ENCODE measurements at regions not wholly inside any gene's neighbourhood (a gene's known extent, or its start where the extent isn't known, plus 50 kb on each side); places are given as distances from the start of the nearest gene placed in this dataset.

DNA sequence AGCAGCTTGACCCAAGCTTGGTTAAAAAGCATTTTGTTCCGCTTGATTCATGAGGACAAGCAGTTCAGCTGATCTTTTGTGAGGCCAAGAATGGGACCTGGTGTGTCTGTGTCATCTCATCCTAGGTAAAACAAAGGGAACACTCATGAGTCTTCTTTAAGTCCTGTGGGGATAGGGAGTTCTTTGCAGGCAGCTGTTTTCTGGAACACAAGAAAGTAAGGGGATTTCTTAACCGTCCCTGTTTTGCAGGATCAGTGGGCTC, 134.5 kb upstream of the TMTC4 start:
- intact Hi-C loops (cut with micrococcal nuclease; ENCODE audit: unreplicated experiment) = no loop called here
- no TSS peak for BruUV-seq (replicated peaks)
- Histone ChIP-seq H3K36me3 (ENCODE audit: insufficient read depth, low read length) (no peaks in the 10 kb centered on the region), H3K9me3 (ENCODE audit: low read length) (no peaks in the 10 kb centered on the region), H3K79me2 (ENCODE audit: insufficient read depth, low read depth, low read length) (no peaks in the 10 kb centered on the region), H3K4me1 (ENCODE audit: insufficient read depth, low read length, poor library complexity, severe bottlenecking) (no peaks in the 10 kb centered on the region), H3K27ac (ENCODE audit: low read depth, low read length, poor library complexity, severe bottlenecking) (no peak overlapping the region), H3K4me3 (ENCODE audit: low read depth, low read length, poor library complexity, severe bottlenecking) (no peak overlapping the region), H2AFZ (ENCODE audit: low read length) (no peak overlapping the region), H3K4me2 (ENCODE audit: low read length) (no peak overlapping the region), H4K20me1 (ENCODE audit: insufficient read depth, low read length) (no peaks in the 10 kb centered on the region), H3K9me2 (ENCODE audit: insufficient read depth, low read length) (no peaks in the 10 kb centered on the region)
- no peak for DNase-seq (ENCODE audit: low spot score)
- TF ChIP-seq EZH2phosphoT487 (IDR thresholded peaks at IDR 0.05; ENCODE audit: borderline replicate concordance, low read depth, low read length) = no peak
- TF ChIP-seq, protein P1, sequence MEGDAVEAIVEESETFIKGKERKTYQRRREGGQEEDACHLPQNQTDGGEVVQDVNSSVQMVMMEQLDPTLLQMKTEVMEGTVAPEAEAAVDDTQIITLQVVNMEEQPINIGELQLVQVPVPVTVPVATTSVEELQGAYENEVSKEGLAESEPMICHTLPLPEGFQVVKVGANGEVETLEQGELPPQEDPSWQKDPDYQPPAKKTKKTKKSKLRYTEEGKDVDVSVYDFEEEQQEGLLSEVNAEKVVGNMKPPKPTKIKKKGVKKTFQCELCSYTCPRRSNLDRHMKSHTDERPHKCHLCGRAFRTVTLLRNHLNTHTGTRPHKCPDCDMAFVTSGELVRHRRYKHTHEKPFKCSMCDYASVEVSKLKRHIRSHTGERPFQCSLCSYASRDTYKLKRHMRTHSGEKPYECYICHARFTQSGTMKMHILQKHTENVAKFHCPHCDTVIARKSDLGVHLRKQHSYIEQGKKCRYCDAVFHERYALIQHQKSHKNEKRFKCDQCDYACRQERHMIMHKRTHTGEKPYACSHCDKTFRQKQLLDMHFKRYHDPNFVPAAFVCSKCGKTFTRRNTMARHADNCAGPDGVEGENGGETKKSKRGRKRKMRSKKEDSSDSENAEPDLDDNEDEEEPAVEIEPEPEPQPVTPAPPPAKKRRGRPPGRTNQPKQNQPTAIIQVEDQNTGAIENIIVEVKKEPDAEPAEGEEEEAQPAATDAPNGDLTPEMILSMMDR (conservative IDR thresholded peaks at IDR 0.05; ENCODE audit: low read length) = no peak
- POLR2A ChIA-PET = no interaction called here
- CTCF ChIA-PET (ENCODE audit: unreplicated experiment) = no interaction called here

DNA sequence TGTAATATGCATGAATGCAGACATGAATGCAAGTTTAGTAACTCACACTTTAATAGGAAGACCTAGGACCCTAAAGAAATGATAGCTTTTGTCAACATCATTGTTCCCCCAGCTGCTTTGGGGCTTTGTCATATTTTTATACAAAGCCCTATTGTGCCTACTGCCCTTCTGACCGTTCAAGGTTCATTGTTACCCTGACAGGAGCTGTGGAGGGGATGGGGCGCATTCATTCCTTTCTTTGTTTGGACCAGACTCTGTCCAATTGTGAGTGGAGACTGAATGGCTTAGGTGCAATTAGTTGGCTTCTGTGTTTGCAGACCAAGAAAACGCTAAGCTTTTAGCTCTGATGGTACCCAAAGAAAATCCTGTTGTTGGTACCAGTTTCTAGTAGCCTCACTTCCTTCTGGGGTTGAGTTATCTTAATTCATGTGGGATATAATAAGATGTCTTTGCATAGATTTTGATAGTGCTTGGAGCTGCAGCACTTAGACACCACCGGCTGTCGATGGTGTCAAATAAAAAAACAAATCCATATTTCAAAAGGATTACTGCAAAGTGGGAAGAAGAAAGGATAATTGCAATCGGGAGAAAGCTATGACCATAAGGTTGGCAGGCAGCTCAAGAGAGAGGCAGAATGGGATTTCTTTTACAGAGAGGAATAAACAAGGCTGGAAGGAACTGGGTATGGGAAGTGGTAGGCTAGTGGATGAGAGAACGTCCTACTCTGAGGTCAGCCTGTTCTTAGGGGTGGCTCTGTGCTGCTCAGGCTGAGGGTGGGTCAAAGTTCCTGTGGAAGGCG, 133.9 kb upstream of the TMTC4 start:
- no peak for DNase-seq (ENCODE audit: low spot score)
- Histone ChIP-seq H3K9me3 (ENCODE audit: low read length) (no peaks in the 10 kb centered on the region), H3K4me3 (ENCODE audit: low read depth, low read length, poor library complexity, severe bottlenecking) (no peak overlapping the region), H3K4me1 (ENCODE audit: insufficient read depth, low read length, poor library complexity, severe bottlenecking) (no peaks in the 10 kb centered on the region), H3K27ac (ENCODE audit: low read depth, low read length, poor library complexity, severe bottlenecking) (no peak overlapping the region), H3K36me3 (ENCODE audit: insufficient read depth, low read length) (no peaks in the 10 kb centered on the region), H3K79me2 (ENCODE audit: insufficient read depth, low read depth, low read length) (no peaks in the 10 kb centered on the region), H3K4me2 (ENCODE audit: low read length) (no peak overlapping the region), H2AFZ (ENCODE audit: low read length) (no peak overlapping the region), H3K9me2 (ENCODE audit: insufficient read depth, low read length) (no peaks in the 10 kb centered on the region), H4K20me1 (ENCODE audit: insufficient read depth, low read length) (no peaks in the 10 kb centered on the region)
- CTCF ChIA-PET (ENCODE audit: unreplicated experiment) = no interaction called here
- TF ChIP-seq, protein P1 (conservative IDR thresholded peaks at IDR 0.05; ENCODE audit: low read length) = no peak
- TF ChIP-seq EZH2phosphoT487 (IDR thresholded peaks at IDR 0.05; ENCODE audit: borderline replicate concordance, low read depth, low read length) = no peak
- POLR2A ChIA-PET = no interaction called here
- intact Hi-C loops (cut with micrococcal nuclease; ENCODE audit: unreplicated experiment) = no loop called here
- no TSS peak for BruUV-seq (replicated peaks)

DNA sequence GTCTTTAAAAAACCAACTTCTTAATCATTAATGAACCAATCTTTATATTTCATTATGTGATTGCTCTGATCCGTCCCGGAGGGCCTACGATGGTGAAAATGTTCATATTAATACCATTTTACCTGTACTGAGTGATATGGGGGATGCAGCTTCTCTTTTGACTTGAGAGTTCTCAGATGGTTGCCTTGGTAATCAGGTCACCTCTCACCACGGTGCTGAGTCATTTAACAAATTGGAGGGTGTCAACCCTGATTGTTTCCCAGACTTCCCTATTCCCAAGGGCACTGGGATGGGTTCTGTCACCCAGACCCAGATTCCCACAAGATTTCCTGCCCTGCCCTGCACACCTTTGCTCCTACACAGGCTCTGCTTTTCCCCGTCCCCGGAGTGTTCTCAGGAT, 128.5 kb upstream of the TMTC4 start:
- BruUV-seq (replicated peaks) = no TSS peak
- ChIA-PET CTCF (ENCODE audit: unreplicated experiment) (no interaction called here), POLR2A (no interaction called here)
- no peaks in the 10 kb centered on the region for H3K4me1 ChIP-seq (ENCODE audit: insufficient read depth, low read length, poor library complexity, severe bottlenecking)
- H3K27ac ChIP-seq (ENCODE audit: low read depth, low read length, poor library complexity, severe bottlenecking) = no peak overlapping the region
- TF ChIP-seq EZH2phosphoT487 (IDR thresholded peaks at IDR 0.05; ENCODE audit: borderline replicate concordance, low read depth, low read length) = no peak
- TF ChIP-seq, protein P1 (conservative IDR thresholded peaks at IDR 0.05; ENCODE audit: low read length) = no peak
- no peaks in the 10 kb centered on the region for H3K79me2 ChIP-seq (ENCODE audit: insufficient read depth, low read depth, low read length)
- no peaks in the 10 kb centered on the region for H4K20me1 ChIP-seq (ENCODE audit: insufficient read depth, low read length)
- intact Hi-C loops (cut with micrococcal nuclease; ENCODE audit: unreplicated experiment) = no loop called here
- H3K9me3 ChIP-seq (ENCODE audit: low read length) = no peaks in the 10 kb centered on the region
- H2AFZ ChIP-seq (ENCODE audit: low read length) = no peak overlapping the region
- no peak overlapping the region for H3K4me2 ChIP-seq (ENCODE audit: low read length)
- H3K4me3 ChIP-seq (ENCODE audit: low read depth, low read length, poor library complexity, severe bottlenecking) = no peak overlapping the region
- no peak for DNase-seq (ENCODE audit: low spot score)
- no peaks in the 10 kb centered on the region for H3K9me2 ChIP-seq (ENCODE audit: insufficient read depth, low read length)
- H3K36me3 ChIP-seq (ENCODE audit: insufficient read depth, low read length) = no peaks in the 10 kb centered on the region

All from OCI-LY7 (cell line).